ENCODE measurements at regions not wholly inside any gene's neighbourhood (a gene's known extent, or its start where the extent isn't known, plus 50 kb on each side); places are given as distances from the start of the nearest gene placed in this dataset.
"Not testable (repeated sequence)": the region's sequence is repeated elsewhere in the genome, so short reads cannot be mapped to it uniquely, and the experiment has no call there.

- DNase-seq = no peak
- intact Hi-C loops (cut with micrococcal nuclease) = no loop called here
- POLR2A ChIA-PET = no interaction called here
- H3K79me2 ChIP-seq (ENCODE audit: control insufficient read depth, insufficient read depth, low read length) = no peaks in the 10 kb centered on the region
- no peaks in the 10 kb centered on the region for H3K36me3 ChIP-seq (replicated peaks in 1 of 2; ENCODE audit: control extremely low read depth in 1 of 2, control insufficient read depth in 1 of 2, extremely low read depth in 1 of 2, insufficient read depth in 2 of 2, low read length in 1 of 2)
- no peak overlapping the region for H3K27ac Mint-ChIP-seq
- H3K4me2 ChIP-seq (replicated peaks; ENCODE audit: low read depth, low read length, poor library complexity, severe bottlenecking) = no peak overlapping the region
- CTCF ChIA-PET = no interaction called here
- no peak overlapping the region for H3K4me3 Mint-ChIP-seq
- H3K27ac ChIP-seq (ENCODE audit: low read length in 2 of 2) = no peak overlapping the region
- no peak overlapping the region for H3K4me3 ChIP-seq (ENCODE audit: control extremely low read depth in 1 of 5, extremely low read depth in 1 of 5, insufficient read depth in 1 of 5, low read depth in 2 of 5, low read length in 4 of 5)
- H3K27me3 Mint-ChIP-seq = no peaks in the 10 kb centered on the region
- no peak for TF ChIP-seq EZH2 (IDR thresholded peaks at IDR 0.05; ENCODE audit: borderline replicate concordance, insufficient read depth, low read depth, low read length, poor library complexity, severe bottlenecking)
- no peak for TF ChIP-seq CTCF (IDR thresholded peaks at IDR 0.05)
- H3K9me3 Mint-ChIP-seq (ENCODE audit: insufficient read depth) = no peaks in the 10 kb centered on the region
- ATAC-seq (ENCODE audit: low read depth) = no peak
- H3K9me3 ChIP-seq (ENCODE audit: control extremely low read depth in 1 of 3, control insufficient read depth in 2 of 3, insufficient read depth in 1 of 3, low read length in 2 of 3) = no peaks in the 10 kb centered on the region
- H3K27me3 ChIP-seq (replicated peaks in 1 of 4; ENCODE audit: control extremely low read depth in 1 of 4, control insufficient read depth in 3 of 4, insufficient read depth in 4 of 4, low read length in 3 of 4) = no peaks in the 10 kb centered on the region
- no peaks in the 10 kb centered on the region for H3K4me1 Mint-ChIP-seq
- WGBS (ENCODE audit: insufficient coverage) = 71% methylated on average over 6 of the region's 9 CpGs
- no peak overlapping the region for H2AFZ ChIP-seq (ENCODE audit: insufficient read depth, low read depth, low read length, poor library complexity, severe bottlenecking)
- H3K9ac ChIP-seq (ENCODE audit: low read length) = no peak overlapping the region
- H4K20me1 ChIP-seq (ENCODE audit: control insufficient read depth, insufficient read depth, low read length, poor library complexity, severe bottlenecking) = no peaks in the 10 kb centered on the region
- no peaks in the 10 kb centered on the region for H3K4me1 ChIP-seq (ENCODE audit: control insufficient read depth in 2 of 2, insufficient read depth in 2 of 2, low read length in 2 of 2)
These were observed 2032.3 kb downstream of the MRPL39 start for GRCh38 chr21:23574932-23575331.

DNA sequence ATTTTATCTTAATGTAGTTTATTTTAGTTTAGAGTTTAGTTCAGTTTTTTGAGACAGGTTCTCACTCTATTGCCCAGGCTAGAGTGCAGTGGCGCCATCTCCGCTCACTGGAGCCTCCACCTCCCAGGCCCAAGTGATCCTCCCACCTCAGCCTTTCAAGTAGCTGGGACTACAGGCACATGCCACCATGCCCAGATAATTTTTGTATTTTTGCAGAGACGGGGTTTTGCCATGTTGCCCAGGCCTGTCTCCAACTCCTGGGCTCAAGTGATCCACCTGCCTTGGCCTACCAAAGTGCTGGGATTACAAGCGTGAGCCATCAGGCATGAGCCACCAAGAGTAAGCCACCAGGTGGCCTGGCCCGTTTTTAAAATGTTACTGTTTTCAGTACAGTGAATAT, 2058.4 kb downstream of the MRPL39 start:
- H3K27ac ChIP-seq (ENCODE audit: low read length in 2 of 2); H3K4me1 ChIP-seq (ENCODE audit: control insufficient read depth in 2 of 2, insufficient read depth in 2 of 2, low read length in 2 of 2); H3K4me3 ChIP-seq (ENCODE audit: control extremely low read depth in 1 of 5, extremely low read depth in 1 of 5, insufficient read depth in 1 of 5, low read depth in 2 of 5, low read length in 4 of 5); ATAC-seq (ENCODE audit: low read depth); H3K4me2 ChIP-seq (replicated peaks; ENCODE audit: low read depth, low read length, poor library complexity, severe bottlenecking); CTCF ChIA-PET; H3K9ac ChIP-seq (ENCODE audit: low read length); H3K4me3 Mint-ChIP-seq; H3K4me1 Mint-ChIP-seq; H3K9me3 ChIP-seq (ENCODE audit: control extremely low read depth in 1 of 3, control insufficient read depth in 2 of 3, insufficient read depth in 1 of 3, low read length in 2 of 3); H3K27me3 Mint-ChIP-seq; H4K20me1 ChIP-seq (ENCODE audit: control insufficient read depth, insufficient read depth, low read length, poor library complexity, severe bottlenecking); DNase-seq; H3K79me2 ChIP-seq (ENCODE audit: control insufficient read depth, insufficient read depth, low read length); H3K36me3 ChIP-seq (replicated peaks in 1 of 2; ENCODE audit: control extremely low read depth in 1 of 2, control insufficient read depth in 1 of 2, extremely low read depth in 1 of 2, insufficient read depth in 2 of 2, low read length in 1 of 2); H3K27ac Mint-ChIP-seq; H3K9me3 Mint-ChIP-seq (ENCODE audit: insufficient read depth); intact Hi-C loops (cut with micrococcal nuclease); H2AFZ ChIP-seq (ENCODE audit: insufficient read depth, low read depth, low read length, poor library complexity, severe bottlenecking); POLR2A ChIA-PET; H3K27me3 ChIP-seq (replicated peaks in 1 of 4; ENCODE audit: control extremely low read depth in 1 of 4, control insufficient read depth in 3 of 4, insufficient read depth in 4 of 4, low read length in 3 of 4): not testable (repeated sequence)
- WGBS (ENCODE audit: insufficient coverage) = 85% methylated on average over 4 of the region's 5 CpGs

Data from B cell (primary cell).